ENCODE measurements at regions not wholly inside any gene's neighbourhood (a gene's known extent, or its start where the extent isn't known, plus 50 kb on each side); places are given as distances from the start of the nearest gene placed in this dataset.

GRCh38 chr4:130333241-130333759 is 1237.3 kb downstream of the C4orf33 start:
- no peak for TF ChIP-seq POLR2A (IDR thresholded peaks at IDR 0.05; ENCODE audit: low read depth, low read length)
- no peak for TF ChIP-seq POLR2AphosphoS5 (IDR thresholded peaks at IDR 0.05; ENCODE audit: low read depth, low read length)
- TF ChIP-seq SPI1 (IDR thresholded peaks at IDR 0.05; ENCODE audit: low read depth, low read length) = no peak
- TF ChIP-seq PAX5 (IDR thresholded peaks at IDR 0.05; ENCODE audit: insufficient read depth, low read length, severe bottlenecking) = no peak
- TF ChIP-seq TAF1 (IDR thresholded peaks at IDR 0.05; ENCODE audit: low read depth, low read length) = no peak

Data from GM12891 (cell line).